Caco-2 (cell line): ENCODE measurements at regions not wholly inside any gene's neighbourhood (a gene's known extent, or its start where the extent isn't known, plus 50 kb on each side); places are given as distances from the start of the nearest gene placed in this dataset.
"Not testable (repeated sequence)": the region's sequence is repeated elsewhere in the genome, so short reads cannot be mapped to it uniquely, and the experiment has no call there.

Experiments used
- BruUV-seq: library from RNA; stranded (reverse); fragments of 400-500 nt; replicated peaks from 2 replicates; lab custom pipeline; 2021; lab: Mats Ljungman, UMichigan
- CTCF ChIA-PET: fragments of 300-600 bp; sonication (Branson Sonifier 250); formaldehyde crosslinking; loops from one replicate; lab custom pipeline; 2022; ENCODE audit warnings: antibody characterized with exemption; lab: Charles Lee
- POLR2A ChIA-PET: fragments of 300-600 bp; sonication (Branson Sonifier 250); formaldehyde crosslinking; loops from one replicate; lab custom pipeline; 2022; ENCODE audit warnings: antibody characterized with exemption; lab: Charles Lee
- DNase-seq, 2 experiments: peaks; one replicate each; pipeline versions ENCODE4 v3.0.0 to v3.0.0-alpha.2; 2020 to 2022
- H3K27me3 ChIP-seq: replicated peaks from 2 replicates; pipeline ENCODE4 v1.6.0; 2011; ENCODE audit warnings: low read length; ENCODE audit not compliant: control insufficient read depth, insufficient read depth
- H3K36me3 ChIP-seq: 2 replicates; pipeline ENCODE4 v1.5.1; 2011; ENCODE audit warnings: low read length; ENCODE audit not compliant: control insufficient read depth, insufficient read depth
- H3K4me1 ChIP-seq: fragments of 250-450 bp; sonication (Bioruptor Pico); 2 replicates; pipeline ENCODE4 v1.5.1; 2020; ENCODE audit warnings: mild to moderate bottlenecking
- H3K4me3 ChIP-seq: 2 replicates; pipeline ENCODE4 v1.5.1; 2011; ENCODE audit warnings: low read depth, mild to moderate bottlenecking, control low read depth, low read length
- H3K9me3 ChIP-seq: fragments of 250-450 bp; sonication (Bioruptor Pico); 2 replicates; pipeline ENCODE4 v1.5.1; 2020; ENCODE audit warnings: mild to moderate bottlenecking, moderate library complexity
- H3K27ac Mint-ChIP-seq: one replicate; pipeline ENCODE4 v1.8.0; 2022; ENCODE audit warnings: mixed read lengths; ENCODE audit not compliant: unreplicated experiment
- H3K27me3 Mint-ChIP-seq: one replicate; pipeline ENCODE4 v1.8.0; 2022; ENCODE audit warnings: mixed read lengths; ENCODE audit not compliant: insufficient read depth, unreplicated experiment
- H3K36me3 Mint-ChIP-seq: one replicate; pipeline ENCODE4 v1.8.0; 2022; ENCODE audit warnings: mild to moderate bottlenecking, mixed read lengths; ENCODE audit not compliant: insufficient read depth, unreplicated experiment
- H3K4me1 Mint-ChIP-seq: one replicate; pipeline ENCODE4 v1.8.0; 2022; ENCODE audit warnings: low read depth, mixed read lengths; ENCODE audit not compliant: unreplicated experiment
- H3K4me3 Mint-ChIP-seq: one replicate; pipeline ENCODE4 v1.8.0; 2022; ENCODE audit warnings: mild to moderate bottlenecking, moderate library complexity, mixed read lengths; ENCODE audit not compliant: unreplicated experiment
- H3K9me3 Mint-ChIP-seq: one replicate; pipeline ENCODE4 v1.8.0; 2022; ENCODE audit warnings: mixed read lengths; ENCODE audit not compliant: unreplicated experiment
- intact Hi-C: fragments of 100-400 bp; cut with micrococcal nuclease; formaldehyde crosslinking; loops from one replicate; pipeline ENCODE4 v1.10.0; 2022; ENCODE audit not compliant: unreplicated experiment

DNA sequence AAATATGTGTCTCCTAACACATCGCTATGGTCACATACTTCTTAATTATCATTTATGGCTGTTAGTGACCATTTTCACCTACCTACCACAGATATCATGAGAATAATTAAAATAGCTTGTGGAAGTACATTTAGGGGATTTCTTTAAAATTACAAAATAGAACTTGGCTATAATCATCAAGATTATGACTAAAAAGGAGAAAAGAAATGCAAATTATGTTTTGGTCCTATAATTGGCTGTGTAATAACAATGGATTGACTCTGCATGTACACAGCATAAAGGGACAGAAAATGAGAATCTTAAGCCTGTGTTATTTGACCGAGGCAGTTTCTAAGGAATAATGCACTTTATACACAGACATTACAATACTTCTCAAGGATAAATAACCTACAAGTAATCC is 197.7 kb upstream of the ZNF322 start:
- H3K4me1 ChIP-seq, intact Hi-C loops: not testable (repeated sequence)

DNA sequence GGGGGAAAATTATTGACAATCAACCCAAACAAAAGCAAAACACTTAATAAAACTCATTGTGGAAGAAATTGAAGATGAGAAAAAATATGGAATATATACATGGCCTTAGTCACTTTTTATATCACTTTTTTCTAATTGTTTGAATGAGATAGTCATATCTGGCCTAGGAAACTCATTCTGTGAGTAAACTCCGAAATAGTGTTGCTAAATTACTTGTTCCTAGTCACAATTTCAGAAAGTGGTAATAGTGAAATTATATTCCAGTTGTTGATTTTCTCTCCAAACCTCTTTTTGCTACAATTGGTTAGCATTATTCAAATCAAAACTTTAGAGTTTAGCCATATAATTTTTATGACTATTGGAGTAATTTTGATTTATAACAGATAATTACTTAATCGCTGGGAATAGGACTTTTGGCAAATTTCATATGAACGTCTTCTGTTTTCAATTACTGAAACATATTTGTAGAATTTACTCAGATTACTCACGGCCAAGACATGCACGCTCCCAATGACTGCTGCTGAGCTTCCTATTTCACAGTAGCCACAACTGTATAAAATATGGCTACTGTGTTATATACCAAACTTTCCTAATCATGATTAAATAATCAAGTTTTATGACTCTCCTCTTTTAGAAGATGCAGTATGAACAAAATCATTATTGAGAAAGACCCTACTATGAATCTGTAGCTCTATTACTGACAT is 199.7 kb upstream of the ZNF322 start:
- not testable (repeated sequence) for H3K27ac Mint-ChIP-seq, H3K36me3 Mint-ChIP-seq

More for the DNA sequence above, 197.7 kb upstream of the ZNF322 start:
- BruUV-seq, CTCF ChIA-PET, H3K27me3 ChIP-seq, H3K4me3 ChIP-seq, H3K4me3 Mint-ChIP-seq, H3K27ac Mint-ChIP-seq, DNase-seq, H3K9me3 ChIP-seq, POLR2A ChIA-PET, H3K36me3 ChIP-seq, H3K36me3 Mint-ChIP-seq, H3K4me1 Mint-ChIP-seq, H3K9me3 Mint-ChIP-seq, H3K27me3 Mint-ChIP-seq: not testable (repeated sequence)

DNA sequence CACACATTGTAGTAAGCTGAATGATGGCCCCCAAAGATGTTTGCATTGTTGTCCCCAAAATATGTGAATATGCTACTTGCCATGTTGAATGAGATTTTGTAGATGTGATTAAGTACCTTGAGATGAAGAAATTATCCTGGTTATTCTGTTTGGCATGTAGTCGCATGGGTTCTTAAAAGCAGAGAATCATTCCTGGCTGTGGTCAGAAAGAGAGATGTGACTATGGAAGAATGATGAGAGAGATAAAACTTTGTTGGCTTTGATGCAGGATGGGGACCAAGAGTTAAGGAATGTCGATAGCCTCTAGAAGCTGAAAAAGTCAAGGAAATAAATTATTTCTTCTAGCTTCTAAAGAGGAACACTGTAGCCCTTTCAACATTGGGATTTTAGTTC is 200.2 kb upstream of the ZNF322 start:
- H3K4me3 Mint-ChIP-seq, H3K36me3 ChIP-seq, H3K36me3 Mint-ChIP-seq, H3K4me1 ChIP-seq, CTCF ChIA-PET, POLR2A ChIA-PET, H3K4me3 ChIP-seq, H3K9me3 ChIP-seq, intact Hi-C loops, H3K4me1 Mint-ChIP-seq, BruUV-seq, H3K27ac Mint-ChIP-seq, H3K27me3 ChIP-seq, DNase-seq, H3K9me3 Mint-ChIP-seq, H3K27me3 Mint-ChIP-seq: not testable (repeated sequence)

More for the DNA sequence above, 199.7 kb upstream of the ZNF322 start:
- H3K27me3 ChIP-seq, H3K9me3 Mint-ChIP-seq, DNase-seq, CTCF ChIA-PET, H3K4me3 ChIP-seq, H3K4me3 Mint-ChIP-seq, H3K27me3 Mint-ChIP-seq, H3K4me1 Mint-ChIP-seq, H3K36me3 ChIP-seq, H3K9me3 ChIP-seq, BruUV-seq, intact Hi-C loops, POLR2A ChIA-PET, H3K4me1 ChIP-seq: not testable (repeated sequence)

DNA sequence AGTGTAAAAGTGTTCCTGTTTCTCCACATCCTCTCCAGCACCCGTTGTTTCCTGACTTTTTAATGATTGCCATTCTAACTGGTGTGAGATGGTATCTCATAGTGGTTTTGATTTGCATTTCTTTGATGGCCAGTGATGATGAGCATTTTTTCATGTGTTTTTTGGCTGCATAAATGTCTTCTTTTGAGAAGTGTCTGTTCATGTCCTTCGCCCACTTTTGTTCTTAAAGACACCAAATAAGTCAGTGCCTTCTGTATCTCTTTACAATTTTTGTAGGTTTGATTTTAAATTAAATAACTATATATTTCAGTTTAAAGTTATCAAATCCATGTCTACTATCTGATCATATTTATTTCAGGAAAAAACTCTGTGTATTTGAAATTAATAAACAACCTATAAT is 202.4 kb upstream of the ZNF322 start:
- H3K4me3 Mint-ChIP-seq, H3K27me3 ChIP-seq, H3K4me1 Mint-ChIP-seq, H3K9me3 Mint-ChIP-seq, H3K27me3 Mint-ChIP-seq, DNase-seq, H3K9me3 ChIP-seq, H3K4me3 ChIP-seq, H3K36me3 Mint-ChIP-seq, H3K36me3 ChIP-seq, intact Hi-C loops, CTCF ChIA-PET, POLR2A ChIA-PET, BruUV-seq, H3K27ac Mint-ChIP-seq, H3K4me1 ChIP-seq: not testable (repeated sequence)

DNA sequence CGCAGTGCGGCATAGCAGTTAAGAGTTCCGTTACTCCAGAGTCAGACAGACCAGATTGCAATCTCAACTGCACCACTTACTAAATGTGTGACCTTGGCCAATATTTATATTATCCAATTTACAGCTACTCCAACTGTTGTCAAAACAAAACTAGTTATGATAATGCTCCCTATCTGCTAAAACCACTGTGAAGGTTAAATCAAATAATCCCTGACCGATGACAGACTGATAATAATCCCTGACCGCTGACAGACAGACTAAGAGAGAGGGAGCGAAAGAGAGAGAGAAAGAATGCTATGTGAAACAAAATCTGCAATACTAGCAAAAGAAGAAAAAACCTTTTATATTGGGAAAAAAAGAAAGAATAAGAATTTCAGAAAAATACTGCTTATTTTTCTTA is 204.1 kb upstream of the ZNF322 start:
- POLR2A ChIA-PET, H3K27me3 Mint-ChIP-seq, H3K4me3 ChIP-seq, H3K9me3 ChIP-seq, H3K36me3 ChIP-seq, CTCF ChIA-PET, intact Hi-C loops, H3K27ac Mint-ChIP-seq, H3K4me1 Mint-ChIP-seq, H3K4me3 Mint-ChIP-seq, H3K27me3 ChIP-seq, H3K4me1 ChIP-seq, H3K36me3 Mint-ChIP-seq, BruUV-seq, H3K9me3 Mint-ChIP-seq, DNase-seq: not testable (repeated sequence)

DNA sequence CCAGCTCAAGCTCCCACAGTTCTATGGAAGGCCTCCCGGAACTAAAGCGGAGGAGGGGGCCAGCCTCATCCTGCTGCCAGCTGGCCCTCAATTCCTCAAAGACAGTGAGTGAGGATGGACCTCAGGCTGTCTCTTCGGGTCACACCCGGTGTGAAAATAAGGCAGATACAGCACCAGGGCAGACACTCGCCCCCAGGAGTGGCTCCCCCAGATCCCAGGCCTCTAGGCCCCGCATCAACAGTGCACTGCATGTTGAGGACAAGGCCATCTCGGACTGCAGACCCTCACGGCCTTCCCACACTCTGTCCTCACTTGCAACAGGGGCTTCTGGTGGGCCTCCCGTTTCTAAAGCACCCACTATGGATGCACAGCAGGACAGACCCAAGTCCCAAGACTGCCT is 239.2 kb upstream of the ZNF322 start:
- DNase-seq, H3K27me3 Mint-ChIP-seq, H3K36me3 ChIP-seq, POLR2A ChIA-PET, H3K4me1 ChIP-seq, H3K4me3 Mint-ChIP-seq, CTCF ChIA-PET, H3K9me3 Mint-ChIP-seq, BruUV-seq, H3K27me3 ChIP-seq, H3K36me3 Mint-ChIP-seq, intact Hi-C loops, H3K27ac Mint-ChIP-seq, H3K4me1 Mint-ChIP-seq, H3K9me3 ChIP-seq, H3K4me3 ChIP-seq: not testable (repeated sequence)

DNA sequence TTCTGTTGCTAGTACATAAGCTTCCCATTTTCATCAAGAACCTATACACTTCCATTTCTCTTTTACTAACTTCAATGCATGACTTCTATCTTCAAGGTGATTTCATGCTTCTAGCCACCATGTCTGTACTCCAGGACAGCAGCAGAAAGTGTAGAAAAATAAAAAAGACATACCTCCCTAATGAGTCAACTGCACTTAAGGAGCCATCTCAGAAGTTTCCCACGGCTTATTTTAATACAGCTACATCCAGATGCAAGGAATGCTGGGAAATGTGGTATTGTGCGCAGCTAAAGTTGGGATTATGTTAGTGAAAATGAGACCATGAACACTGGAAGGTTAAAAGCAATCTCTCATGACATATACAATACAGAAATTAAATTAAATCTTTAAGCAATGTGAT is 264.7 kb upstream of the ZNF322 start:
- H3K9me3 Mint-ChIP-seq, H3K4me1 Mint-ChIP-seq, intact Hi-C loops: not testable (repeated sequence)

More for the DNA sequence above, 264.7 kb upstream of the ZNF322 start:
- H3K27ac Mint-ChIP-seq, H3K36me3 Mint-ChIP-seq, H3K4me1 ChIP-seq, CTCF ChIA-PET, H3K27me3 Mint-ChIP-seq, H3K4me3 ChIP-seq, BruUV-seq, DNase-seq, POLR2A ChIA-PET, H3K4me3 Mint-ChIP-seq, H3K36me3 ChIP-seq, H3K27me3 ChIP-seq, H3K9me3 ChIP-seq: not testable (repeated sequence)
